HepG2 (cell line): ENCODE measurements at regions not wholly inside any gene's neighbourhood (a gene's known extent, or its start where the extent isn't known, plus 50 kb on each side); places are given as distances from the start of the nearest gene placed in this dataset.

ENCODE experiments used
- ATAC-seq: fragments of 200-7000 bp; cut with Tn5 transposase; 3 replicates; pipeline ENCODE4 v1.9.1; 2020; ENCODE audit warnings: mild to moderate bottlenecking, moderate library complexity
- BruUV-seq: library from RNA; stranded (reverse); fragments of 400-500 nt; replicated peaks from 2 replicates; lab custom pipeline; 2021; lab: Mats Ljungman, UMichigan
- CTCF ChIA-PET: fragments of 300-600 bp; formaldehyde crosslinking; extraction: SDS; loops from one replicate; lab custom pipeline; 2021; ENCODE audit warnings: low total read pairs, inconsistent platforms, low intra/inter-chr PET ratio; lab: Yijun Ruan, JAX
- POLR2A ChIA-PET: fragments of 350-600 bp; sonication (Branson Sonifier 250); formaldehyde crosslinking; loops from one replicate; lab custom pipeline; 2020; ENCODE audit warnings: antibody characterized with exemption, inconsistent platforms; lab: Yijun Ruan, JAX
- DNase-seq: peaks from one replicate; pipeline ENCODE4 v3.0.0-alpha.2; 2015; ENCODE audit warnings: low spot score
- FAIRE-seq: peaks from 3 replicates; lab custom pipeline; 2011; peaks lifted over from hg19 to GRCh38; lab: Jason Lieb, UNC
- H2AFZ ChIP-seq: one replicate; pipeline ENCODE4 v1.6.1; 2011; ENCODE audit warnings: low read length, inconsistent platforms
- H3K27ac ChIP-seq: fragments of 300-600 bp; 3 replicates; pipeline ENCODE4 v1.8.0; 2011; ENCODE audit warnings: mixed run types, mild to moderate bottlenecking, mixed read lengths, low read length, inconsistent platforms; ENCODE audit not compliant: insufficient read depth; ENCODE audit errors: extremely low read length
- H3K27me3 ChIP-seq, 2 experiments: fragments of 200-600 bp in 1 of 2; 2 replicates in 1 of 2; 3 replicates in 1 of 2; pipeline versions ENCODE4 v1.6.0 to v1.8.0; 2011; ENCODE audit warnings: low read length in 2 of 2, mild to moderate bottlenecking in 2 of 2, moderate library complexity in 2 of 2, inconsistent platforms in 1 of 2; ENCODE audit not compliant: insufficient read depth in 2 of 2, control insufficient read depth in 1 of 2
- H3K36me3 ChIP-seq, 2 experiments: fragments of 200-600 bp in 1 of 2; replicated peaks in 1 of 2; 2 replicates in 1 of 2; 3 replicates in 1 of 2; pipeline versions ENCODE4 v1.5.1 to v1.8.0; 2011; ENCODE audit warnings: low read length in 2 of 2, inconsistent platforms in 1 of 2; ENCODE audit not compliant: insufficient read depth in 2 of 2, control insufficient read depth in 1 of 2
- H3K4me1 ChIP-seq: 2 replicates; pipeline ENCODE4 v1.5.1; 2012; ENCODE audit warnings: low read length, inconsistent platforms; ENCODE audit not compliant: insufficient read depth
- H3K4me2 ChIP-seq: 2 replicates; pipeline ENCODE4 v1.6.0; 2011; ENCODE audit warnings: low read depth, low read length, inconsistent platforms
- H3K4me3 ChIP-seq, 3 experiments: fragments of 200-600 bp in 1 of 3; sonication (generic), shearing (Covaris generic) in 1 of 3; replicated peaks in 1 of 3; 2 replicates each; pipeline ENCODE4 v1.5.1; 2011 to 2016; ENCODE audit warnings: low read length in 3 of 3, inconsistent platforms in 2 of 3, low read depth in 2 of 3, mild to moderate bottlenecking in 2 of 3, control low read depth in 1 of 3, mixed read lengths in 1 of 3; ENCODE audit not compliant: insufficient read depth in 1 of 3
- H3K79me2 ChIP-seq: one replicate; pipeline ENCODE4 v1.6.1; 2011; ENCODE audit warnings: low read length, inconsistent platforms; ENCODE audit not compliant: insufficient read depth
- H3K9ac ChIP-seq: 2 replicates; pipeline ENCODE4 v1.6.0; 2011; ENCODE audit warnings: mild to moderate bottlenecking, low read depth, low read length, inconsistent platforms; ENCODE audit not compliant: insufficient read depth
- H3K9me3 ChIP-seq: 2 replicates; pipeline ENCODE4 v1.5.1; 2012; ENCODE audit warnings: mild to moderate bottlenecking, low read length
- H4K20me1 ChIP-seq: 2 replicates; pipeline ENCODE4 v1.6.0; 2011; ENCODE audit warnings: inconsistent platforms, mild to moderate bottlenecking, low read length, moderate library complexity; ENCODE audit not compliant: insufficient read depth
- ELF4 ChIP-seq: sonication (generic); formaldehyde crosslinking; IDR thresholded peaks from 2 replicates; pipeline ENCODE4 v1.5.0; 2020; ENCODE audit warnings: missing genetic modification reagents, mild to moderate bottlenecking, moderate library complexity, borderline replicate concordance
- MNT ChIP-seq: fragments of 450-650 bp; IDR thresholded peaks from 2 replicates; pipeline ENCODE4 v1.6.1; 2016
- ZHX1 ChIP-seq: sonication (generic); formaldehyde crosslinking; IDR thresholded peaks from 2 replicates; pipeline ENCODE4 v1.8.1; 2022; ENCODE audit warnings: low read depth, mild to moderate bottlenecking, missing genetic modification reagents
- ZIK1 ChIP-seq: sonication (generic); formaldehyde crosslinking; IDR thresholded peaks from 2 replicates; pipeline ENCODE4 v1.5.0; 2020; ENCODE audit warnings: mild to moderate bottlenecking, low read depth, missing genetic modification reagents, borderline replicate concordance
- ZNF543 ChIP-seq: sonication (generic); formaldehyde crosslinking; IDR thresholded peaks from 2 replicates; pipeline ENCODE4 v1.4.0; 2020; ENCODE audit warnings: mild to moderate bottlenecking, missing genetic modification reagents
- ZNF639 ChIP-seq: conservative IDR thresholded peaks from 2 replicates; pipeline ENCODE4 v1.6.1; 2018; ENCODE audit warnings: missing genetic modification reagents
- WGBS: methylation state at CpG from one replicate; pipeline ENCODE4 v1.1.6; 2017; ENCODE audit warnings: low lambda C conversion rate; 5-methylcytosine and 5-hydroxymethylcytosine counted together
- in situ Hi-C: cut with HindIII; loops from 2 replicates; pipeline ENCODE4 v1.10.0; 2017; ENCODE audit warnings: low pct_unique_long_range_greater_than_20kb; ENCODE audit not compliant: extremely low pct_ligation_motif_present
- intact Hi-C: fragments of 100-400 bp; cut with micrococcal nuclease; formaldehyde crosslinking; loops from one replicate; pipeline ENCODE4 v1.10.0; 2022; ENCODE audit not compliant: unreplicated experiment

GRCh38 chr7:20504060-20504459 lies 111.4 kb upstream of the ABCB5 start (continued):
- no peak for TF ChIP-seq ELF4 (CRISPR knock-in tag)
- no peak for TF ChIP-seq ZHX1
- TF ChIP-seq MNT, result no peak
- TF ChIP-seq ZNF639 (CRISPR knock-in tag), result no peak
- no peak for TF ChIP-seq ZNF543 (CRISPR knock-in tag)

- POLR2A ChIA-PET, result no interaction called here
- FAIRE-seq, result no peak
Measured at GRCh38 chr7:20506175-20506574, 109.3 kb upstream of the ABCB5 start.

More at GRCh38 chr7:20506175-20506574, 109.3 kb upstream of the ABCB5 start:
- no peak overlapping the region for H3K27ac ChIP-seq
- CTCF ChIA-PET, result no interaction called here
- in situ Hi-C loops (no loop called here), intact Hi-C loops (no loop called here)
- no peaks in the 10 kb centered on the region for H4K20me1 ChIP-seq
- 8% methylated on average over 2 of the region's 2 CpGs for WGBS
- H3K4me2 ChIP-seq, result no peak overlapping the region
- no peak overlapping the region for H3K9ac ChIP-seq
- no peak for ATAC-seq
- no peak for TF ChIP-seq ZIK1
- no peaks in the 10 kb centered on the region for H3K27me3 ChIP-seq
- no peak for DNase-seq
- H3K9me3 ChIP-seq, result peaks cover 6% of the 10 kb centered on the region; the same call in 1 of the 2 replicates
- BruUV-seq, result no TSS peak
- no peaks in the 10 kb centered on the region for H3K79me2 ChIP-seq
- H2AFZ ChIP-seq, result no peak overlapping the region
- H3K4me1 ChIP-seq, result no peaks in the 10 kb centered on the region
- no peaks in the 10 kb centered on the region for H3K36me3 ChIP-seq
- no peak overlapping the region for H3K4me3 ChIP-seq
